ENCODE measurements at regions not wholly inside any gene's neighbourhood (a gene's known extent, or its start where the extent isn't known, plus 50 kb on each side); places are given as distances from the start of the nearest gene placed in this dataset.

DNA sequence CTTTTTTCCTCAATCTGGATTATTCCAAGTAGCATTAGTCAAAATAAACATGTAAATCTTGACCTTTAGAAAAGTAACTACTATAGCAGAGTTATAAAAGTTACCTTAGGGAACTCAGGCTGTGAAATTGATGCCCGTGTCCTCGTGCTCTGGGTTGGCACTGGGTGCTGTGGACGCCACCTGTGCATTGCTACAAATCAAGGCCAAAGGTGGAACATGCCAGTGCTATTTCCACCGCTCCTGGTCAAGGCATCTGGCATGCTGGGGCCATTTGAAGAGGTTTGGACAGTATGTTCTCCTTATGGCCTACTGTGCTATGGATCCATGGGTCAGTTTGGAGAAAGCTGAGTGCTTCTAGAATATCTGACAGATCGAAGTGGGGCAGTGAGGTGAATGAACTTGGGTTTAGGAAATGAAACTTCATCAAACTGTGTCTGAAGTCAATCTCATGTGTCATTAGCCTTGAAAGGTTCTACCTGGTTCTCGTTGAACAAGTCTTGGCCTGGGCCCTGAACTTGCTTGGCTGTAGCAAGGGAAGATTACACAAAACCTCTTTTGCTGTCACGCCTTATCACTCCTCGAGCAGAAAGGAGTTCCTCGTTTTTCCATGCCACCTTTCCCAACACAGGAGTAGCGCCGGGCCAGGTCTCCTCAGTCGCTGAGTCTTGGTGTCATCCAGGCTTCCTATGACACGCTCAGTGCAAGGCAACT is 397.6 kb upstream of the RGMA start:
- Histone ChIP-seq H3K79me2 (ENCODE audit: insufficient read depth) (no peaks in the 10 kb centered on the region), H3K9me2 (ENCODE audit: insufficient read depth) (no peaks in the 10 kb centered on the region), H2AFZ (no peak overlapping the region), H3K36me3 (ENCODE audit: low read depth) (no peaks in the 10 kb centered on the region), H3K4me1 (ENCODE audit: insufficient read depth) (no peaks in the 10 kb centered on the region), H3F3A (ENCODE audit: insufficient read depth) (no peaks in the 10 kb centered on the region), H3K27me3 (replicated peaks; ENCODE audit: insufficient read depth) (no peaks in the 10 kb centered on the region), H3K4me2 (ENCODE audit: unreplicated experiment) (no peak overlapping the region), H3K4me3 (no peak overlapping the region), H3K27ac (no peak overlapping the region), H3K9me3 (ENCODE audit: low read depth) (no peaks in the 10 kb centered on the region), H4K20me1 (ENCODE audit: insufficient read depth) (no peaks in the 10 kb centered on the region), H3K9ac (no peak overlapping the region)
- 39 to 43% methylated on average over 13 of the region's 13 CpGs for WGBS, 2 experiments (ENCODE audit: low coverage in 1 of 2, low lambda C conversion rate in 2 of 2, missing lambda C conversion rate in 2 of 2)
- TF ChIP-seq EZH2phosphoT487 (IDR thresholded peaks at IDR 0.05; ENCODE audit: insufficient read depth, low read depth), result no peak
- TF ChIP-seq EZH2 (IDR thresholded peaks at IDR 0.05; ENCODE audit: insufficient read depth, poor library complexity, severe bottlenecking), result no peak
- in situ Hi-C loops (cut with MboI), result no loop called here
- no peak for DNase-seq

DNA sequence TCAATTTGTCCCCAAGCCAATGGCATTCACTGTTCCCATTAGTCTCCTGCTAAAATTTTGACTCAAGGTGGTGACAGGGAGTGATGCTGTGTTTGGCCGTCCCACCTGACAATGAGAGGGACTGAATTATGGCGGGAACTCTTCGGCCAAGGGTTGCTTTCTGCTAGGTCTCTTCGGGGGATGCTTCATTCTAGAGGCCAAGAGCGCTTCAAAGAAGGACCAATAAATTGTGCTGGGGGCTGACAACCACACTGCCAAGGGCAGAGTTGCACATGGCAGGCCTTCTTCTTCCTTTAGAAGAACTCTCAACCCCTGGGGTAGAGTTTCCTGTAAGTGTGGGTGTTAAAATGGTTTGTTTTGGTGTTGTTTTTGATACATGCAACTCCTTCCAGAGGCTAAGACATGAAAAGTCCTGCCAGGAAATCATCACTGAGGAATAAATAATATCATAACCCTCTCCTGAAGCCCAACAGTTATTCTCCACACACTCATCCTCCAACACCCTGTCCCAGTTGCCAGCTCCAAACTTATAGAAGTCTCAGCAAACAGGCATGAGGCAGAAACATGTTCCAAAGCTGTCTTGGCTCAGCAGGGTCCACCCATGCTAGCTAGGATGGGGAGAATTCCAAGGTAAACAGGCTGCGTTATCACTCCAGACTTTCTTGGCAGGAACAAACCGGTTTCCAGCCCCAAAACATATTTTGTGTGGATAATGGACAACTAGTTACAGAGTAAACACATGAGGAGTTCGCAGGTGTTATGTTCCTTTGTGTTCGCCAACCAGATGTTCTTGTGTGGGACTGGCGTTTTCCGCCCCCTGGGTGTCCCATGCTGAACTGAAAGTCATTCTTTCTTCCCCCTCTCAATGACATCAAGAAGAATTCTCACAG is 396.7 kb upstream of the RGMA start:
- TF ChIP-seq EZH2 (IDR thresholded peaks at IDR 0.05; ENCODE audit: insufficient read depth, poor library complexity, severe bottlenecking) (no peak), EZH2phosphoT487 (IDR thresholded peaks at IDR 0.05; ENCODE audit: insufficient read depth, low read depth) (no peak)
- Histone ChIP-seq H3K27me3 (replicated peaks; ENCODE audit: insufficient read depth) (no peaks in the 10 kb centered on the region), H3K79me2 (ENCODE audit: insufficient read depth) (no peaks in the 10 kb centered on the region), H3K4me3 (no peak overlapping the region), H3K27ac (no peak overlapping the region), H3K4me2 (ENCODE audit: unreplicated experiment) (no peak overlapping the region), H3F3A (ENCODE audit: insufficient read depth) (no peaks in the 10 kb centered on the region), H3K9me2 (ENCODE audit: insufficient read depth) (no peaks in the 10 kb centered on the region), H3K9ac (no peak overlapping the region), H3K9me3 (ENCODE audit: low read depth) (no peaks in the 10 kb centered on the region), H4K20me1 (ENCODE audit: insufficient read depth) (no peaks in the 10 kb centered on the region), H3K36me3 (ENCODE audit: low read depth) (no peaks in the 10 kb centered on the region), H3K4me1 (ENCODE audit: insufficient read depth) (no peaks in the 10 kb centered on the region), H2AFZ (no peak overlapping the region)
- WGBS, 2 experiments (ENCODE audit: low coverage in 1 of 2, low lambda C conversion rate in 2 of 2, missing lambda C conversion rate in 2 of 2), result 29 to 33% methylated on average over 11 of the region's 11 CpGs
- DNase-seq, result no peak
- in situ Hi-C loops (cut with MboI), result no loop called here

DNA sequence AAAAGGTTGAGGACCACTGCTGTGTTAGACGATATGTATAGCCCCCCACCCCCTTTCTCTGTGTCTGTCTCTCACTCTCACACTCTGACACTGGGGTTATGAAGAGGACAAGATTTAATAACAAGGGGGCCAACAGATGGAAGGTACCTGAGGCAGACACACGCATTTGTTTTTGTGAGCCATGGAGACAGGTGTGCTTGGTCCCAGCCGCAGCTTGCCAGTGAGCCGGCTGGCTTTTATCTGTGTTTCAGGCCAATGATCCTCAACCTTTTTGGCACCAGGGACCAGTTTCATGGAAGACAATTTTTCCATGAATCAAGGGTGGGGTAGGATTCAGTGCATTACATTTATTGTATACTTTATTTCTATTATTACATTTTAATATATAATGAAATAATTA is 394.9 kb upstream of the RGMA start:
- in situ Hi-C loops (cut with MboI), result no loop called here
- 68 to 75% methylated on average over 4 of the region's 4 CpGs for WGBS, 2 experiments (ENCODE audit: low coverage in 1 of 2, low lambda C conversion rate in 2 of 2, missing lambda C conversion rate in 2 of 2)

DNA sequence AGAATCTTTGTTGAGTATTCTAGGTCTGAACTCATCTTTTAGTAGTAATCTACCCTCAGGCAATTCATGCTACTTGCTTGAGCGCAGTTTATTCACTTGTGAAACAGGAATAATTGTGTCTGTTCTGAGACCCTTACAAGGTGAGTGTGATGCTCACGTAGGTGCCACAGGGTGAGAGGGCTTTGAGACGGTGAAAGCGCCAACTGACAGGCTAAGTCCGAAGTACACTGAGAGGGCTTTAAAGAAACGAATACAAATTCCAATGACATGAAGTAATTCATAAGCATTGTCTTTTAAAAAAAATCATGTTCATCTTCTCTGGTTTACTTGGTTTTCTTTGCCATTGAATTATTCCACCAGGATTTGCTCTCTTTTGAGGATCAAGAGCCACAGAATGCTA is 393.7 kb upstream of the RGMA start:
- Histone ChIP-seq H3K4me2 (ENCODE audit: unreplicated experiment) (no peak overlapping the region), H2AFZ (no peak overlapping the region), H4K20me1 (ENCODE audit: insufficient read depth) (no peaks in the 10 kb centered on the region), H3K27me3 (replicated peaks; ENCODE audit: insufficient read depth) (no peaks in the 10 kb centered on the region), H3K27ac (no peak overlapping the region), H3F3A (ENCODE audit: insufficient read depth) (no peaks in the 10 kb centered on the region), H3K9me3 (ENCODE audit: low read depth) (no peaks in the 10 kb centered on the region), H3K79me2 (ENCODE audit: insufficient read depth) (no peaks in the 10 kb centered on the region), H3K9me2 (ENCODE audit: insufficient read depth) (no peaks in the 10 kb centered on the region), H3K9ac (no peak overlapping the region), H3K4me3 (no peak overlapping the region), H3K4me1 (ENCODE audit: insufficient read depth) (no peaks in the 10 kb centered on the region), H3K36me3 (ENCODE audit: low read depth) (no peaks in the 10 kb centered on the region)
- no peak for DNase-seq
- TF ChIP-seq EZH2 (IDR thresholded peaks at IDR 0.05; ENCODE audit: insufficient read depth, poor library complexity, severe bottlenecking) (no peak), EZH2phosphoT487 (IDR thresholded peaks at IDR 0.05; ENCODE audit: insufficient read depth, low read depth) (no peak)
- in situ Hi-C loops (cut with MboI), result no loop called here
- WGBS, 2 experiments (ENCODE audit: low coverage in 1 of 2, low lambda C conversion rate in 2 of 2, missing lambda C conversion rate in 2 of 2), result 34% methylated on average over 6 of the region's 6 CpGs

More for the DNA sequence above, 394.9 kb upstream of the RGMA start:
- no peaks in the 10 kb centered on the region for H3K79me2 ChIP-seq (ENCODE audit: insufficient read depth)
- H3K9ac ChIP-seq, result no peak overlapping the region
- DNase-seq, result no peak
- H3K27me3 ChIP-seq (replicated peaks; ENCODE audit: insufficient read depth), result no peaks in the 10 kb centered on the region
- H3K4me2 ChIP-seq (ENCODE audit: unreplicated experiment), result no peak overlapping the region
- H4K20me1 ChIP-seq (ENCODE audit: insufficient read depth), result no peaks in the 10 kb centered on the region
- H3K36me3 ChIP-seq (ENCODE audit: low read depth), result no peaks in the 10 kb centered on the region
- H3K9me3 ChIP-seq (ENCODE audit: low read depth), result no peaks in the 10 kb centered on the region
- TF ChIP-seq EZH2 (IDR thresholded peaks at IDR 0.05; ENCODE audit: insufficient read depth, poor library complexity, severe bottlenecking) (no peak), EZH2phosphoT487 (IDR thresholded peaks at IDR 0.05; ENCODE audit: insufficient read depth, low read depth) (no peak)
- H3F3A ChIP-seq (ENCODE audit: insufficient read depth), result no peaks in the 10 kb centered on the region
- no peaks in the 10 kb centered on the region for H3K4me1 ChIP-seq (ENCODE audit: insufficient read depth)
- H2AFZ ChIP-seq, result no peak overlapping the region
- no peak overlapping the region for H3K4me3 ChIP-seq
- no peaks in the 10 kb centered on the region for H3K9me2 ChIP-seq (ENCODE audit: insufficient read depth)
- H3K27ac ChIP-seq, result no peak overlapping the region
